ENCODE measurements at regions not wholly inside any gene's neighbourhood (a gene's known extent, or its start where the extent isn't known, plus 50 kb on each side); places are given as distances from the start of the nearest gene placed in this dataset.

GRCh38 chr5:117242028-117242427 lies 667.4 kb upstream of the SEMA6A start:
- no peaks in the 10 kb centered on the region for H3K9me3 ChIP-seq
- no peaks in the 10 kb centered on the region for H3K36me3 ChIP-seq
- no peak for DNase-seq (ENCODE audit: extremely low spot score in 2 of 2)
- H3K4me3 ChIP-seq: no peak overlapping the region
- H3K27ac ChIP-seq: no peak overlapping the region
- TF ChIP-seq POLR2AphosphoS5 (IDR thresholded peaks at IDR 0.05; ENCODE audit: insufficient read depth in 1 of 2, low read depth in 1 of 2) (no peak), CTCF (IDR thresholded peaks at IDR 0.05) (no peak), POLR2A (IDR thresholded peaks at IDR 0.05) (no peak)
- intact Hi-C loops (cut with DNase I): no loop called here
- H3K27me3 ChIP-seq: no peaks in the 10 kb centered on the region
- H3K4me1 ChIP-seq: no peaks in the 10 kb centered on the region

- Histone ChIP-seq H3K27me3 (no peaks in the 10 kb centered on the region), H3K27ac (no peak overlapping the region), H3K9me3 (no peaks in the 10 kb centered on the region), H3K4me1 (no peaks in the 10 kb centered on the region), H3K36me3 (no peaks in the 10 kb centered on the region), H3K4me3 (no peak overlapping the region)
- no peak for DNase-seq (ENCODE audit: extremely low spot score in 2 of 2)
- TF ChIP-seq POLR2A (IDR thresholded peaks at IDR 0.05) (no peak), CTCF (IDR thresholded peaks at IDR 0.05) (no peak), POLR2AphosphoS5 (IDR thresholded peaks at IDR 0.05; ENCODE audit: insufficient read depth in 1 of 2, low read depth in 1 of 2) (no peak)
- intact Hi-C loops (cut with DNase I): no loop called here
Observed at GRCh38 chr5:117236941-117237340, 662.3 kb upstream of the SEMA6A start.

- intact Hi-C loops (cut with DNase I): no loop called here
- Histone ChIP-seq H3K4me1 (no peaks in the 10 kb centered on the region), H3K36me3 (no peaks in the 10 kb centered on the region), H3K4me3 (no peak overlapping the region), H3K9me3 (no peaks in the 10 kb centered on the region), H3K27ac (no peak overlapping the region), H3K27me3 (no peaks in the 10 kb centered on the region)
- no peak for TF ChIP-seq POLR2A (IDR thresholded peaks at IDR 0.05)
- no peak for DNase-seq (ENCODE audit: extremely low spot score in 2 of 2)
Observed at GRCh38 chr5:117235786-117236185, 661.2 kb upstream of the SEMA6A start.

- intact Hi-C loops (cut with DNase I): no loop called here
- H3K36me3 ChIP-seq: no peaks in the 10 kb centered on the region
- H3K9me3 ChIP-seq: no peaks in the 10 kb centered on the region
- H3K27ac ChIP-seq: no peak overlapping the region
- TF ChIP-seq POLR2A (IDR thresholded peaks at IDR 0.05) (no peak), CTCF (IDR thresholded peaks at IDR 0.05) (no peak), POLR2AphosphoS5 (IDR thresholded peaks at IDR 0.05; ENCODE audit: insufficient read depth in 1 of 2, low read depth in 1 of 2) (no peak)
- no peak overlapping the region for H3K4me3 ChIP-seq
- no peaks in the 10 kb centered on the region for H3K4me1 ChIP-seq
- DNase-seq (ENCODE audit: extremely low spot score in 2 of 2): no peak
- H3K27me3 ChIP-seq: no peaks in the 10 kb centered on the region
Observed at GRCh38 chr5:117230375-117230774, 655.8 kb upstream of the SEMA6A start.

- Histone ChIP-seq H3K36me3 (no peaks in the 10 kb centered on the region), H3K4me3 (no peak overlapping the region), H3K27ac (no peak overlapping the region), H3K4me1 (no peaks in the 10 kb centered on the region), H3K9me3 (no peaks in the 10 kb centered on the region), H3K27me3 (no peaks in the 10 kb centered on the region)
- intact Hi-C loops (cut with DNase I): no loop called here
- DNase-seq (ENCODE audit: extremely low spot score in 2 of 2): no peak
- TF ChIP-seq CTCF (IDR thresholded peaks at IDR 0.05) (no peak), POLR2A (IDR thresholded peaks at IDR 0.05) (no peak), POLR2AphosphoS5 (IDR thresholded peaks at IDR 0.05; ENCODE audit: insufficient read depth in 1 of 2, low read depth in 1 of 2) (no peak)
Observed at GRCh38 chr5:117220730-117221129, 646.1 kb upstream of the SEMA6A start.

- intact Hi-C loops (cut with DNase I): no loop called here
- Histone ChIP-seq H3K36me3 (no peaks in the 10 kb centered on the region), H3K4me1 (no peaks in the 10 kb centered on the region), H3K27ac (no peak overlapping the region), H3K27me3 (no peaks in the 10 kb centered on the region), H3K9me3 (no peaks in the 10 kb centered on the region), H3K4me3 (no peak overlapping the region)
- TF ChIP-seq POLR2AphosphoS5 (IDR thresholded peaks at IDR 0.05; ENCODE audit: insufficient read depth in 1 of 2, low read depth in 1 of 2): no peak
- no peak for TF ChIP-seq CTCF (IDR thresholded peaks at IDR 0.05)
- no peak for TF ChIP-seq POLR2A (IDR thresholded peaks at IDR 0.05)
- DNase-seq (ENCODE audit: extremely low spot score in 2 of 2): no peak
Observed at GRCh38 chr5:117218789-117219188, 644.2 kb upstream of the SEMA6A start.

Measured in vagina (tissue), 2 donors.